ENCODE measurements at regions not wholly inside any gene's neighbourhood (a gene's known extent, or its start where the extent isn't known, plus 50 kb on each side); places are given as distances from the start of the nearest gene placed in this dataset.
"Not testable (repeated sequence)": the region's sequence is repeated elsewhere in the genome, so short reads cannot be mapped to it uniquely, and the experiment has no call there.

DNA sequence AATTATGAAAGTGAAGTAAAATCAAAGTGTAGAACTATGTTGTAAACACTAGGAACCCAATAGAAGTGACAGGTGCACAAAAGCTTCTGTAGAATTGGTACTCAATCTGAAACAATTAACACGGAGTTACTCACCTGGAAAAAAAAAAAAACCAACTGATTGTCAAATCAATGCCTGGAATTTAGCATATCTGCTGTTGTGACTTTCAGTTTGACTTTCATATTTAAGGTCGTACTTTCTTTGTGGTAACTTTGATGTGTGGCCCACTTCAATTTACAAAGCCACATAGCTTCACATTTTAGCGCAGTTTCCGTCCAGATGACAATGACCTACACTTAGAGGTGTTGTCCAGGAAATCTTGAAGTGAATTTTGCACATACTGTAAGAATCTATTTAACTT, 1124.9 kb downstream of the STIM2 start:
- no peak for DNase-seq

GRCh38 chr4:27986476-27986875, 1125.8 kb downstream of the STIM2 start:
- DNase-seq = no peak

GRCh38 chr4:28001698-28002097, 1141.1 kb downstream of the STIM2 start:
- DNase-seq = no peak

DNA sequence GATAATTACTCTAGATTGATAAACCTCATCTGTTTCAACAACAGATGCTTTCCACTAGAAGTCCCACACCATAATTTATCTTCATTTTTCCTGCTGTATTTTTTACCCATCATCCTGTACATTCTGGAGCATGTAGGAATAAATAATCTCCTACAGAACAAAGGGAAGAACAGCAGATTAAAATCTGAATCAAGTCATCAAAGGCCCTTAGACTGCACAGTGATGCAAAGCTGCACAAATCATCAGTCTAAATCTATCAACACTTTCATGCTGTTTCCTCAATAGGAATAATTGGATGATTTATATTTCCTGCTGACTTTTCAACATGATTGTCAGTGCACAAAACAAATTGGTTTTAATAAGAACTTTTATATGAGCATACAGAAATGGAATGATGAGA, 1143.9 kb downstream of the STIM2 start:
- DNase-seq = no peak

DNA sequence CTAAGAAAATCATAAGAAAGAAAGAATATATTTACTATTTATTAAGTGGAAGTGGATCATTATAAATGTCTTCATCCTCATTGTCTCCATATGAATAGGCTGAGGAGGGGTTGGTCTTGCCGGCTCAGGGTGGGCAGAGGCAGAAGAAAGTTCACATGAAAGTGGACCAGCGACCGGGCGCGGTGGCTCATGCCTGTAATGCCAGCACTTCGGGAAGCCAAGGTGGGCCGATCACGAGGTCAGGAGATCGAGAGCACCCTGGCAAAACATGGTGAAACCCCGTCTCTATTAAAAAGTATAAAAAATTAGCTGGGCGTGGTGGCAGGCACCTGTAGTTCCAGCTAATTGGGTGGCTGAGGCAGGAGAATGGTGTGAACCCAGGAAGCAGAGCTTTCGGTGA, 1145.4 kb downstream of the STIM2 start:
- no peak for DNase-seq

DNA sequence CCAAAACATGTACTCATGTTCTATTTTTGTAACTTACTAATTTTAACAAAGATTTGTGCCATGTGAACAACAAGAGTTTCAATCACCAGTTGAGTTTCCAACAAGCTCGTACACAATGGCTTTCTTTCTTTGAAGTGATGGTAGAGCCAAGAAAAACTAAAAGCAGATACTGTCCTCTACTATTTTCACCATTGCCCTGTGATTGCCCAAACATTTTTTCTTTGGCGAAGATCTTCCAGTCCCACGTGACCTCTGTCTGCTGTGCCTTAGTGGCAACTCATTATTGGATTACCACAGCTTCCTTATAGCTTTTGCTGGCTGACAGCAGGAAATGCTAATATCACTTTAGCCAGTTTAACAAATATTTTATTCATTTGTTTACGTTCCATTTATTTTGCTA, 1147.1 kb downstream of the STIM2 start:
- no peak for DNase-seq

GRCh38 chr4:28009541-28009940, 1148.9 kb downstream of the STIM2 start:
- DNase-seq = no peak

DNA sequence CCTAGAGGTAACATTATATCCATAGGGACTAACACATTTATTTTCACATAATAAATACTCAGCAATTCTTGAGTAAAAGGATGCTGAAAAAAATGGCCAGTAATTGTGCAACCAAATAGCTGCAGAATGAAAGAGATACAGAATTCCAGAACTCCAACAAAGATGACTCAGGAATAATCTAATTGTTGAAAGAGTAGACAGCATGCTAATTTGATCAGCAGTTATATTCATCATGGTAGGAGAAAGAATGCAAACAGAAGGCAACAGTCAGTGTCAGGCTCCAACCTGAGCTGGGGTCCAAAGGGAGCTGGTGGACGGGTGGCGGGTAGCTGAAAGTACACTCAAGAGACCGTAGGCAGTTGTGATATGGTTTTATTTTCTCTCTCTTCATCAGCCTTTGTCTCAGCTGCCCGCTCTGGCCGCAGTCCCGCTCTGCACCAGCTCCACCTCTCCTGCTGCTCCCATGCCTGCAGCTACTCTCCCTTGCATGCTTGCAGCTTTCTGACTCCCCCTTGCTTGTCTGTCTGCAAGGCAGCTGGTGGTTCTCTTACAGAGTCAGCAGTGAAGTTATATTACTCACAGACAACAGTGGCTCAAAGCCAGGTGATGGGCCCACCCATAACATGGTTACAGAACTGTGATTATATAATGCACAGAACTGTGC, 1150.1 kb downstream of the STIM2 start:
- no peak for DNase-seq

DNA sequence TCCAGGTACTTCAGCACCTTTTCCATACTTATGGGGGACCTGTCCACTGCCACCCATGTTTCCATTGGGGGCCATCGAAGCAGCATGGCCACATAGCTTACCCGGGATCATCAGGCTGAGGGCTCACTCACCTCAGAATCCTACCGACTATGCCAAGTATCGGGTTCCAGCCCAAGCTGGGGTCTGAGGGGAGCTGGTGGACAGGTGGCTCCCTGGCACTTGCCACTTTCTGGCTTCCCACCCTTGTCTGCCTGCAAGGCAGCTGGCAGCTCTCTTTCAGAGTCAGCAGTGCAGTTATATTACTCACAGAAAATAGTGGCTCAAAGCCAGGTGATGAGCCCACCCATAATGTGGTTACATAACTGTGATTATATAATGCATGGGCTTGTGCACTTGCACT, 1153.8 kb downstream of the STIM2 start:
- no peak for DNase-seq

DNA sequence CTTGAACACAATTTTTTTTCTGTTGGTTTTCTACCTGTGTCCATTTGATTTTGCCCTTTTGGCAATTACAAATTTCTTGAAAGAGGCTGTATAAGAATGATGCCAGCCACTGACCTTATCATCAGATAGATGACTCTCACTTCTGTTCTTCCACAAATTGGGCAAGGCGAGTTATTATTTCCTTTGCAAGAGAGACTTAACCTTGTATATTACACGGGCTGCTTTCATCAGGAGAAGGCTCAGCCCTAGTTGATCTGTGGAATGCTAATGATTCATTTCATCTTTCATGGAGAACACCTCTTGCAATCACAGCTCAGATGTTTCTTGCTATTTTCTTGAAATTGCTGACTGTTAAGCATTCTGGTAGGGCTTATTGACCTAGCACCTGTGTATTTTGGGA, 1155.4 kb downstream of the STIM2 start:
- no peak for DNase-seq

GRCh38 chr4:28038253-28038652, 1177.6 kb downstream of the STIM2 start:
- DNase-seq = not testable (repeated sequence)

DNA sequence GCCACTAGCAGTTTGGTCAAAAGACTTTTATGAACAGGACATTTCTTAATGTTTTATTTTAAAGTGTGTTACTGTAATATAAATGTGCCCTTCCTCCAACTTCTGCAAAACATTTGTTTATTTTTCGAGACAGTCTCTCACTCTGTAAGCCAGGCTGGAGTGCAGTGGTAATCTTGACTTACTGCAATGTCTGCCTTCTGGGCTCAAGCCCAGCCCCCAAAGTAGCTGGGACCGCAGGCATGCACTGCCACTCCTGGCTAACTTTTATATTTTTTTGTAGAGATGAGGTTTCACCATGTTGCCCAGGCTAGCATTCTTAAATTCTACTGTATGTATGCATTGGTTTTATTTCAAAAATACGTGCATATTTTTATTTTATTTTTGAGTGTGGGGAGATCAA, 1201.9 kb downstream of the STIM2 start:
- no peak for DNase-seq

DNA sequence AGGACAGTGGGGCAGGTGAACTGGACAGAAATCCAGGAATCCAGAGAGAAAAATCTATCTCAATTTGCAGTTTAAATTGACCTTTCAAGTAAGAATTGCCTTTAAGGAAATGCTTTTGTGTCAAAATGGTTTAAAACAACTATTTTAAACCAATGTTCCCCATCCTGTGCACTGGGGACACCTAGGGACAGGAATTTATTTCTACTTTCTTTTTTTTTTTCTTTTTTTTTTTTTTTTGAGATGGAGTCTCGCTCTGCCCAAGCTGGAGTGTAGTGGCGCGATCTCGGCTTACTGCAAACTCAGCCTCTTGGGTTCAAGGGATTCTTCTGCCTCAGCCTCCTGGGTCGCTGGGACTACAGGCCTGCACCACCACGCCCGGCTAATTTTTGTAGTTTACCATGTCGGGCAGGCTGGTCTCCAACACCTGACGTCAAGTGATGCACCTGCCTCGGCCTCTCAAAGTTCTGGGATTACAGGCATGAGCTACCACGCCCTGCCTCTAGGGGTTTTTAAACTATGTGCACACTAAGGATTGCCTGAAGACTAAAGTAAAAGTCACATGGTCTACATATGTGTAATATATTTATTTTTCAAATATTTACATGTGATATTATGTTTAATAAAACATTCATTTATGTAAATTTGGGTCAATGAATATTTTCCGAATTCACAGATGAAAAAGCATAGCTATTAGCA, 1213.4 kb downstream of the STIM2 start:
- DNase-seq = no peak

DNA sequence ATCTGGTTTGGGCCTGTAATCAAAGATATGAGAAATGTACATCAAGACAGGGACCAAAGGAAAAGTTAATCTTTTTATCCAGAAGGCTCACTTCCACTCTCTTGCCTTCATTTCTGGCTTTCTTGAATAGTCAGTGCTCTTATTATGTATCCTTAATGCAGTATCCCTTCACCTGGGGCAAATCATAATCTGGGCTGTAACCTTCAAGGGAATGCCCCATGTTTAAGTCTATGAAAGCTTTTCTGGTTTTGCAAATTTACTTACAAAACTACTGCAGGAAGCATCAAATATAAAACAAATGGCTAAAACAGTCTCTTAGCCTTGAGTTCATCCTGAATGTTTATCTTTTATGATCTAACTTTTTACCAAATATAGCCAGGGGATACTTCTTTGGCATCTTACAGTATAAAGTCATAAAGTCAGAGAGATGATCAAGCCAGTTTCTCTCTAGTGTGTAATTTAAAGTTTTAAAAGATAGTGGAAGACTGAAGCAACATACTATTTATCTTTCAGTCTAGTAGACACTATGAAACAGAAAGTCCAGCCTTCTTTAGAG, 1214.8 kb downstream of the STIM2 start:
- DNase-seq = no peak

DNA sequence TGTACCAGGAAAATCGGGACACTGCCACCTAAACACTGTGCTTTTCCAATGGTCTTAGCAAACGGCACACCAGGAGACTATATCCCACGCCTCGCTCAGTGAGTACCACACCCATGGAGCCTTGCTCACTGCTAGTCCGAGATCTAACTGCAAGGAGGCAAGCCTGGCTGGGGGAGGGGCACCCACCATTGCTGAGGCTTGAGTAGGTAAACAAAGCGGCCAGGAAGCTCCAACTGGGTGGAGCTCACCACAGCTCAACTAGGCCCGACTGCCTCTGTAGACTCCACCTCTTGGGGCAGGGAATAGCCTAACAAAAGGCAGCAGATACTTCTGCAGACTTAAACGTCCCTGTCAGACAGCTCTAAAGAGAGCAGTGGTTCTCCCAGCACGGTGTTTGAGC, 1216.6 kb downstream of the STIM2 start:
- not testable (repeated sequence) for DNase-seq

GRCh38 chr4:28082686-28083390, 1222.2 kb downstream of the STIM2 start:
- DNase-seq = no peak

- DNase-seq = no peak
Measured at GRCh38 chr4:28092610-28093009, 1232.0 kb downstream of the STIM2 start.

GRCh38 chr4:28093071-28093470, 1232.4 kb downstream of the STIM2 start:
- no peak for DNase-seq

DNA sequence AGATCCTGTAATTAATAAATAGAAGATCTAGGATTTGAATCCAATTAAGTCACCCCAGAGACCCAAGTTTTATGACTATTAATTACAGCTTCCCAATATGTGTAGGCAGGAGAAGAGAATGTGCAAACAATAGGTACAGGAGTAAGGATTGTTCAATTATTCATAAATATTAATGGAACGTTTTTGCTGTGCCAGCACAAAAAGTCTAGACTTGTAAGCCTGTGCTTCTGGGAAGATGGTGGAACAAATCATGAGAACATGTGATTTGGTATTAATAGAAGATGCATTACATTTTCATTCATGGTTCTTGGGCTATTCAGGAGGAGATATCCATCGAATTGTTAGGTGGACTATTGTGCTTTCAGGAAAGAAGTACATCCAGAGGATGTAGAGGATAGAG, 1240.9 kb downstream of the STIM2 start:
- DNase-seq = no peak

- no peak for DNase-seq
Measured at GRCh38 chr4:28105271-28105859, 1244.7 kb downstream of the STIM2 start.

DNA sequence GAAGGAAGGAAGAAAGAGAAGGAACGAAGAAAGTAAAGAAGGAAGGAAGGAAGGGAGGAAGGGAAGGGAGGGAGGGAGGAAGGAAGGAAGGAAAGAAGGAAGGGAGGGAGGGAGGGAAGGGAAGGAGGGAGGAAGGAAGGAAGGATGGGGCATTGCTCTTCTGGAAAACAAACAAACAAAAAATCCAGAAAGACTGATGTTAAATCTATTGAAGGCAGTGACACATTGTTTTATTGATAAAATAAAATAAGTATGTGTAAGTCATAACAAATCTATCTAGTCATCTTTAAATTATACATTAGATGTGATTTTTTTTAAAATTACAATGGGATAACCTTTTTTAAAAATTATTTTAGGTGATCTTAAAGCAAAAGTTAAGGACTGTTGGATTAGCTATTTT, 1245.5 kb downstream of the STIM2 start:
- DNase-seq = no peak

GRCh38 chr4:28109801-28110200, 1249.2 kb downstream of the STIM2 start:
- no peak for DNase-seq

DNA sequence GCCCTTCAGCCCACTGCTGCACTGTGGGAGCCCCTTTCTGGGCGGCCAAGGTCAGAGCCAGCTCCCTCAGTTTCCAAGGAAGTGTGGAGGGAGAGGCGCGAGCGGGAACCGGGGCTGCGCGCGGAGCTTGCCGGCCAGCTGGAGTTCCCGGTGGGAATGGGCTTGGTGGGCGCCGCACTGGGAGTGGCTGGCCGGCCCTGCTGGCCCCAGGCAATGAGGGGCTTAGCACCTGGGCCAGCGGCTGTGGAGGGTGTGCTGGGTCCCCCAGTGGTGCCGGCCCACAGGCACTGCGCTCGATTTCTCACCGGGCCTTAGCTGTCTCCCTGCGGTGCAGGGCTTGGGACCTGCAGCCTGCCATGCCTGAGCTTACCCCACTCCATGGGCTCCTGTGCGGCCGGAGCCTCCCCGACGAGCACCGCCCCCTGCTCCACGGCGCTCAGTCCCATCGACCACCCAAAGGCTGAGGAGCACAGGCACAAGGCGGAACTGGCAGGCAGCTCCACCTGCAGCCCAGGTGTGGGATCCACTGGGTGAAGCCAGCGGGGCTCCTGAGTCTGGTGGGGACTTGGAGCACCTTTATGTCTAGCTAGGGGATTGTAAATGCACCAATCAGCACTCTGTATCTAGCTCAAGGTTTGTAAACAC, 1252.2 kb downstream of the STIM2 start:
- not testable (repeated sequence) for DNase-seq
